ENCODE measurements at regions not wholly inside any gene's neighbourhood (a gene's known extent, or its start where the extent isn't known, plus 50 kb on each side); places are given as distances from the start of the nearest gene placed in this dataset.

GRCh38 chr3:87173776-87174175 is 53.3 kb upstream of the CHMP2B start:
- TF ChIP-seq EP300 (IDR thresholded peaks at IDR 0.05) (no peak), POLR2A (IDR thresholded peaks at IDR 0.05) (no peak), POLR2AphosphoS5 (IDR thresholded peaks at IDR 0.05) (no peak)
- TF ChIP-seq, protein P1, sequence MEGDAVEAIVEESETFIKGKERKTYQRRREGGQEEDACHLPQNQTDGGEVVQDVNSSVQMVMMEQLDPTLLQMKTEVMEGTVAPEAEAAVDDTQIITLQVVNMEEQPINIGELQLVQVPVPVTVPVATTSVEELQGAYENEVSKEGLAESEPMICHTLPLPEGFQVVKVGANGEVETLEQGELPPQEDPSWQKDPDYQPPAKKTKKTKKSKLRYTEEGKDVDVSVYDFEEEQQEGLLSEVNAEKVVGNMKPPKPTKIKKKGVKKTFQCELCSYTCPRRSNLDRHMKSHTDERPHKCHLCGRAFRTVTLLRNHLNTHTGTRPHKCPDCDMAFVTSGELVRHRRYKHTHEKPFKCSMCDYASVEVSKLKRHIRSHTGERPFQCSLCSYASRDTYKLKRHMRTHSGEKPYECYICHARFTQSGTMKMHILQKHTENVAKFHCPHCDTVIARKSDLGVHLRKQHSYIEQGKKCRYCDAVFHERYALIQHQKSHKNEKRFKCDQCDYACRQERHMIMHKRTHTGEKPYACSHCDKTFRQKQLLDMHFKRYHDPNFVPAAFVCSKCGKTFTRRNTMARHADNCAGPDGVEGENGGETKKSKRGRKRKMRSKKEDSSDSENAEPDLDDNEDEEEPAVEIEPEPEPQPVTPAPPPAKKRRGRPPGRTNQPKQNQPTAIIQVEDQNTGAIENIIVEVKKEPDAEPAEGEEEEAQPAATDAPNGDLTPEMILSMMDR (IDR thresholded peaks at IDR 0.05) = no peak
